Stimulated activated CD4-positive, alpha-beta T cell treated with anti-CD3 and anti-CD28 coated beads, Interleukin-2, amount 100 ng/mL, for 24 hours (primary cell): ENCODE measurements at regions not wholly inside any gene's neighbourhood (a gene's known extent, or its start where the extent isn't known, plus 50 kb on each side); places are given as distances from the start of the nearest gene placed in this dataset.
"Not testable (repeated sequence)": the region's sequence is repeated elsewhere in the genome, so short reads cannot be mapped to it uniquely, and the experiment has no call there.

Experiments used
- DNase-seq, 2 donors: peaks; one replicate each; pipeline ENCODE4 v3.0.0-alpha.2; 2020

- no peak for DNase-seq
Observed at GRCh38 chr12:46487567-46488131, 115.1 kb upstream of the SLC38A2 start.

DNA sequence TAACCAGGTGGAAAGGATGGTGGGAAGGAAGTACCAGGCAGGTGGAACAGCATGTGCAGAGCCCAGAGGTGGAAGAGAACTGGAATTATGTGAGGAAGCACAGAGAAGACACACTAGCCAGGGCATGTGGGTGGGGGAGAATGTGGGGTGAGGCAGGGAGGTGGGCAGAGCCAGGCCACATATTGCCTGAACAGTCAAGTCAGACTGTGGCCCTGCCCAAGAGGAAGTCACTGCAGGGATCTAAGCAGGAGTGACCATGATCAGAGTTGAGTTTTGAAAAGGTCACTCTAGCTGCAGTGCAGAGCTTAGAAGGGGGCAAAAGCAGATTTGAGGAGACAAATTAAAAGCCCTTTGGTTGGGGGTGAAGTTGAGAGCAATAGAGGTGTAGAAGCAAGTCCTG, 114.0 kb upstream of the SLC38A2 start:
- no peak for DNase-seq

GRCh38 chr12:46485853-46486252, 113.3 kb upstream of the SLC38A2 start:
- no peak for DNase-seq

DNA sequence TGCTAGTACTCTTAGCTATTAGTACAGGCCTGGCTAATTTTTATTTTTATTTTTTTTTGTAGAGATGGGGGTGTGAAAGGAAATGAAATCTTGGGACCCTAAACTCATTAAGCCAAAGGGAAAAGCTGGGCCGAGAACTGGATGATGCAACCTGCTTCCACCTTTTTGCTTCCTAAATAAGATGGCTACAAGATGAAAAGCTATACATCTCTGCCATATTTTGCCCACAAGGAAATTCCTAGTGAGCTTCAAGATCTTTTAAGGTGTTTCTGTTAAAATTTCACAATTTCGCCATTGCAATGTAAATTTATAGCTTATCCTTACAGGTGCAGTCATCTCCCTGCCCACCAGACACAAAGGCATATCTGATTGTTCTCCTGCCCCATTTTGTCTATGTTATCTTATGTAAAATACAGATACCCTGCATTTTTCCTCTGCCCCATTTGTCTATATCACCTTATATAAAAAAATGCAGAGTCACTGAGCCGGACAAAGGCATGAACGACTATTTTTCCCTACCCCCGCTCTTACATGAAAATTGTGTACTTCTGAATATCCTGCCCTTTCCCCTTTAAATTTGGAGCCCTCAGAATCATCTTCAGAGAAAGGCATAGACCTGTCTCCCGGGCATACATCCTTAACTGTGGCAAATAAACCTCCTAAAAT, 112.0 kb upstream of the SLC38A2 start:
- no peak for DNase-seq

- DNase-seq = no peak
Observed at GRCh38 chr12:46483572-46484395, 111.2 kb upstream of the SLC38A2 start.

DNA sequence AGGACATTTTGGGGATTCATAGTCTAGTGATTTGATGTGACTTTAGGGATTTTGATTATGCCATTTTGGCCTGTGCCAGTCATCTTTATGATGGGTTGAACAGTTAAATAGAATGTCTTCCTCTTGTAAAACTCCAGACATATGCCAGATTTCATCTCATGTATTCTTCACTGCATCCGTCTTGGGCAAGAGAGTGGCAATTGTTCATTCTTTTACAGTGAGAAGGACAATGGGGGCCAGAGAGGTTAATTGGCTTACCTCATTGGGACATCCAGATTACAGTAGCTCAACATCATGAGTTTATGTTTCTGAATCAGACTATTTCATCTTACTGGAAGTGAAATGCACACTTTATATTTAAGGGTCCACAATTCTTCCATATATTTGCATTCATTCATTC, 108.2 kb upstream of the SLC38A2 start:
- no peak for DNase-seq

- DNase-seq = no peak
Observed at GRCh38 chr12:46480316-46480715, 107.7 kb upstream of the SLC38A2 start.

- no peak for DNase-seq
Observed at GRCh38 chr12:46478123-46478522, 105.5 kb upstream of the SLC38A2 start.

DNA sequence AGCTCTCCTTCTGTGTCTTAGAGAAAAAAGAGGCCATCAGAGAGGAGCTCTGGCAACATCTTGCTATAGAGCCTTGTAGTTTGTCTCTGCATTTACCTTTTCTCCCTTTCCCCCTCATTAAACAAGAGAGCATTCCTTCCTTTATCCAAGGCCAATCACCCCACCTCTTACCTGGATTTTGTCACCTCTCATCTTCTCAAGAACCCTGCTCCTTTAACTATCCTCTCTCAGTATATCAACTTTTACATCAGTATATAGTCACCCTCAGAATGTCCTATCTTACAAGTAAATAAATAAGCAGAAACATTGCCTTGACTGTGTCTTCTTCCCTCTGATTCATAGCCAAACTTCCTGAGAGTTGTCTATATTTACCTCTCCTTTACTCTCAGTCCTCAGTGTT, 105.0 kb upstream of the SLC38A2 start:
- DNase-seq = no peak

GRCh38 chr12:46475972-46476645, 103.5 kb upstream of the SLC38A2 start:
- DNase-seq = no peak

DNA sequence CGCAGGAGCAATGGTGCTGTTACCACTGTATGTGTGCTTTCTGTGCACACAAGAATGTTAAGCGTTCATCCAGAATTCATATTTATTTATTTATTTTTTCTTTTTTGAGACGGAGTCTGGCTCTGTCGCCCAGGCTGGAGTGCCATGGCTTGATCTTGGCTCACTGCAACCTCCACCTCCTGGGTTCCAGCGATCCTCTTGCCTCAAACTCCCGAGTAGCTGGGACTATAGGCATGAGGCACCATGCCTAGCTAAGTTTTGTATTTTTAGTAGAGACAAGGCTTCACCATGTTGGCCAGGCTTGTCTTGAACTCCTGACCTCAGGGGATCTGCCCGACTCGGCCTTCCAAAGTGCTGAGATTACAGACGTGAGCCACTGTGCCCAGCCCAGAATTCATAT, 101.8 kb upstream of the SLC38A2 start:
- not testable (repeated sequence) for DNase-seq

GRCh38 chr12:46473634-46474329, 101.2 kb upstream of the SLC38A2 start:
- no peak for DNase-seq

DNA sequence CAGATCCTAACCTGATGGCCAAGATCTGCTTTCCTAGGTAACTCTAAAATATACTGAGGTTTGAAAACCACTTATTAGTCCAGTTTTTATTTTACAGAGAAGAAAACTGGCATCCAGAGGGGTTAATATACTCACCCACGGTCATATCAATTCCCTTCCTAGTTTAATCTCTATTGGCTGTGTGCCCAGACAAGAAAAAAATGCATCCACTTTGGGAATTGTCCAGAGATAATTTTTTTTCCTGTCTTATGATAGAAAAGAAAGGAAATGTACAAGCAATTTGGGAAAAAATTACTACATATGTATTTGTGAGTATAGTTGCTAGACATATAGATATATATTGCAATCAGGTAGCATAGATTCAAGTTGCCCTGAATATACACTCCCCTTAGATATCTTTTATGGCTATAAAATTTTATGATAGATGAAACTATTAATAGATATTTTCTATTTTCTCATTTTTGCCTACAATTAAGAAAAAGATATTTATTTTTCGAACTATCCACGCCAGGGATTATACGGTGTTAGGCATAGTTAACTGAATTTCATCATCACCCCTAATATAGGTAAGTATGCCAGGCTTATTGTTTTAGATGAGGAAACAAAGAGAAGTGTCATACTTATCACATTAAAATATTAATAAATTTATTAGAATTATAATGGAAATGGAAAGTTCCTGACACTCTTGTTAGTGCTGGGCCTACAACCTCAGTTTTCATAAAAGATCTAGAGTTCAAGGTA, 100.5 kb upstream of the SLC38A2 start:
- DNase-seq = no peak

- DNase-seq = no peak
Observed at GRCh38 chr12:46472144-46472705, 99.7 kb upstream of the SLC38A2 start.

- DNase-seq = no peak
Observed at GRCh38 chr12:46471404-46471803, 98.8 kb upstream of the SLC38A2 start.

DNA sequence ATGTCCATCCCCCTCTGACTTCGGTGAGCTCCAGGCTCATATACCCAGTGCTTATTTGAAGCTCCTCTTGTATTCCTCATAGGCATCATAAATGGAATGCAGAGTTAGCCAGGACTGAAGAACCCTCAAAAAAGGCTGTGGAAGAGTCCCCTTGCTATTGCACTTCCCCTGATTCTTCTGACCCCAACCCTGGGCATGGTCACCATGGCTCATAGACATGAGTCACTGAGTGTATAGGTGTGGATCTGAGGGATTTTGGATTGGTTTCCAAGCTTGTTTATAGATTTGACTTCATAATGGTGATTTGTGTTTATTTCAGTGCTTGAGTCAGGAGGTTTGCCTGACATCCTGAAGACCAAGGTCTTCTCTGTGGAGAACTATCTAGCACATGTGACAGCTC, 98.4 kb upstream of the SLC38A2 start:
- DNase-seq = no peak

DNA sequence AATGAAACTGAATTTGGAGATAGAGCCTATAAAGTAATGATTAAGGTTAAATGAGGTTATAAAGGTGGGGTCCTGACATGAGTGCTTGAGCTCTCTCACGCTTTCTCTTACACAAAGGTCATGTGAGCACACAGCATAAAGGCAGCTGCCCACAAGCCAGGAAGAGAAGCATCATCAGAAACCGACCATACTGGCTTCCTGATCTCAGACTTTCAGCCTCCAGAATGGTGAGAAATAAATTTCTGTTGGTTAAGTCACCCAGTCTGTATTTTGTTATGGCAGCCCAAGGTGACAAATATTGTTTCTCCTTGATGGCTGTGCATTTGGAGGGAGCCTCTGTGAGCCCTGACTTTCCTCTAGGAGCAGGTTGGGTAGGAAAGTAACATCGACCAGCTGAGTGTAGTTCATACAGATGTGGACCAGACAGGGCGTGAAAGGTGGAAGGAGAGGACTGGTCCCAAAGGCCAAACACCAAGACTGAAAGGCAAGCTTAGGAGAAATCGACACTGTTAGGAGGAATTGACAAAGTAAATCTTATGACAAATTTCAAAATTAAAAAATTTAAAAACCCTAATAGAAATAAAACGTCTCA, 97.6 kb upstream of the SLC38A2 start:
- DNase-seq = no peak

DNA sequence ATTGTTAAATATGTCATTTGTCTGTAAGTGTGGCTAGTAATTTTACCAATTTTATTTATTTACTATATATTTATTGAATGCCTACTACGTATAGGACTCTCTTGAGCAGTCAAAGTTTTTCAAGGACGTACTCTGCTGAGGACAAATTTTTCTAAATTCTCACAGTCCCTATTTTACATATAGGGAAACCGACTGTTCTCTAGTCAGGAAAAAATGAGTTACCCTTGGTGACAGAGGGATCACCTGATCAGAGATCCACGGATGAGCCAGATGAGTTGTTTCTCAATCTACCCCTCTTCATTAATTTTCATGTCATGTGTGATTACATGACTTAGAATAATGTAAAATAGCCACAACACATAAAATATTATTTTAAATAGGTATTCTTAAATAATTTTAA, 96.2 kb upstream of the SLC38A2 start:
- no peak for DNase-seq

- DNase-seq = no peak
Observed at GRCh38 chr12:46468160-46468559, 95.6 kb upstream of the SLC38A2 start.

GRCh38 chr12:46465307-46465706, 92.7 kb upstream of the SLC38A2 start:
- no peak for DNase-seq

- DNase-seq = no peak
Observed at GRCh38 chr12:46464863-46465262, 92.3 kb upstream of the SLC38A2 start.
